ENCODE measurements at regions not wholly inside any gene's neighbourhood (a gene's known extent, or its start where the extent isn't known, plus 50 kb on each side); places are given as distances from the start of the nearest gene placed in this dataset.

DNA sequence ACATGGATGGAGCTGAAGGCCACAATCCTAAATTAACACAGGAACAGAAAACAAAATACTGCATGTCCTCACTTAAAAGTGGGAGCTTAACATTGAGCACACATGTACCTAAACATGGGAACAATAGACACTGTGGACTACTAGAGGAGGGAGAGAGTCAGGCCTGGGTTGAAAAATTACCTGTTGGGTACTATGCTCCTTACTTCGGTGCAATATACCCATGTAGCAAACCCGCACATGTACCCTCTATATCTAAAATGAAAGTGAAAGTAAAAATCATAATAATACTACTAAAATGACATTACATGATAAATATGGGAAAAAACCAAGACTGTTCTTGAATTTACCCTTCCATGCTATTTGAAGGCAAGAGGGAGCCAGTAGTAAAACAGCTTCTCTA lies 1273.8 kb upstream of the ADGRB3 start:
- no peak for TF ChIP-seq CTCF (conservative IDR thresholded peaks at IDR 0.05)
- no peak for TF ChIP-seq EZH2 (IDR thresholded peaks at IDR 0.05; ENCODE audit: low read depth)

Measured in PC-9 (cell line).